CD4-positive, alpha-beta T cell treated with Interleukin-4 for 1 hour (primary cell): ENCODE measurements at regions not wholly inside any gene's neighbourhood (a gene's known extent, or its start where the extent isn't known, plus 50 kb on each side); places are given as distances from the start of the nearest gene placed in this dataset.
"Not testable (repeated sequence)": the region's sequence is repeated elsewhere in the genome, so short reads cannot be mapped to it uniquely, and the experiment has no call there.

ENCODE experiments used
- DNase-seq, 2 donors: peaks; one replicate each; pipeline ENCODE4 v3.0.0-alpha.2; 2020 to 2022

DNA sequence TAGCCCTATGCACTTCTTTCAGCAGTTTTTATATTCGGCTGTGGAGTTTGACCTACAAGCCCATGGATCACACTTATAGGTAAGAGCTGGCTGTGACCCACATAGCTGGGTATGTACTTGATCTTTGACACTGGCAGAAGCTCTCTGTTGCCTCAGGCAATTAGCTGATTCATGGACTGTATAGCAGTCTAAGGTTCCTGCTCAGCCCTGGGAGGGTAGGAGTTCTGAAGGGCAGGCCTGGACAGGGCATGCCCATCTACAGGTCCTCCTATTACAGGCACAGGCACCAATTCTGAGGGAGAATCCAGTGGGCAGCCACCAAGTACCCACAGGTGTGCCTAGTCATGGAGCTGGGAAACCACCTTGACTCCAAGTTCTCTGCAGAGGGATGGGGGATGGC lies 301.8 kb upstream of the GALNT5 start:
- DNase-seq, result no peak

DNA sequence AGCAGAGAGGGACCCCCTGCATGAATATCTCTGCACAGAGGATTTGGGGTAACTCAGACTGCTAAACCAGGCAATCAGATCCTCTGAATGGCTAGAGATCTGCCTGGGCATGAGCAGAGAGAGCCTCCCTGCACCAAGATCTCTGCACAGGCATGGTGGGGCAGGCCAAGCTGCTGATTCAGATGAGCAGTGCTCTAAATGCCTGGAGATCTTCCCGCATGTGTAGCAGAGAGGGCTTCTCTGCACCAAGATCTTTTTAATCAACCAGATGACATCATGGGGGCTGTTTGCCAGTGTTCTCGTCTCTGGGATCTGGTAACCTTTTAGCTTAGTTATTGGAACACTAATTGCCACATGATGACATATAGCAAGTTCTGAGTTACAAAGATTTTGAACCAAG lies 301.3 kb upstream of the GALNT5 start:
- DNase-seq, result no peak

DNA sequence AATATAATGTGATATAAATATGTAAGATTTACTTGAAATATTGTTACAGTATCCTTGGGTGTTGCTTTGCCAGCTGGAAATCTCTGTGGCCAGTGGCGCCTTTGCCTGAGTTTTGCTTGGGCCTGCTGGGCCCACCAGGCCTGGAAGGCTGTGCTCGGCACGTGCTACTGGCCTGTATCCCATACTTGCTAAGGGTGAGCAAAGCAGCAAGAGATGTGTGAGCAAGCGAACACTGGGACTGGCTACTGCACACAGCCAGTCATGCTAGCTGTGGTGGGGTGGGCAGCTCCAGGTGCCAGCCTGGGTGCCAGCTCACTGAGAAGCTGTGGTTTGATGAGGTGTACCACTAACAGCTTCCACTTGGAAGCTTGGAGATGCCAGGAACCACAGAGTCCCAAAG lies 299.1 kb upstream of the GALNT5 start:
- DNase-seq, result no peak

DNA sequence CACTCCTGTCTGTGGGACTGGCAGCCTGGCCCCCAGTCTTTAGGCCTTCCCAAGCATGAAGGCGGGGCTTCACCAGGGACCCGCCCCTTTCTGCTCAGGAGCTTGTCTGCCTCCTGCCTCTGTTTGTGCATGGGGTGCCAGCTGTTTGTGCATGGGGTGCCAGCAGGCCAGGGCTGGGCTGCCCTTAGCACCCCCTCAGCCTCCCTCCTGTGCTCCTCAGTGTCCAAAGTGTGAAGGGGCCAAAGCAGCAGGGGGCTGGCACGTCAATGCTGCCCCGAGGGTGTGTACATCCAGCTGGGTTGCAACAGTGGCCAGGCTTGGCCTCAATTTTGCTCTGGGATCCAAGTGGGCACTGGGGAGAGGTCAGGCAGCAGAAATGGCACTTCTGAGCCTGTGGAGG lies 298.0 kb upstream of the GALNT5 start:
- no peak for DNase-seq

DNA sequence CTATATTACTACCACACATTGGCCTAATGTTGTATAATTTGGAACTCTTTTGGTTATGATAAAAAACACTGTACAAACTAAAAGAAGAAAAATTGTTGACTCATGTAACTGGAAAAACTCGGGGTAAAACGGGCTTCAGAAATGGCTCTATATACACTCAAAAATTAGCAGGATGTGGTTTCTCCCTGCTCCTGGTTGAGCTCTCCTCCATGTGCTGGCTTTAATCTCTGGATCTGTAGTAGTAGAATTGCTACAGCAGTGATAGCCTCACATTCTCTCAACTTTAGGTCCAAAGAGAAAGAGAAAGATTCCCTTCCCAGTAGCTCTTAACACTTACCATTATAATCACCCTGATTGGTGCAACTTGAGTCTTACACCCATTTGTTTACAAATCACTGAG lies 274.9 kb upstream of the GALNT5 start:
- no peak for DNase-seq

DNA sequence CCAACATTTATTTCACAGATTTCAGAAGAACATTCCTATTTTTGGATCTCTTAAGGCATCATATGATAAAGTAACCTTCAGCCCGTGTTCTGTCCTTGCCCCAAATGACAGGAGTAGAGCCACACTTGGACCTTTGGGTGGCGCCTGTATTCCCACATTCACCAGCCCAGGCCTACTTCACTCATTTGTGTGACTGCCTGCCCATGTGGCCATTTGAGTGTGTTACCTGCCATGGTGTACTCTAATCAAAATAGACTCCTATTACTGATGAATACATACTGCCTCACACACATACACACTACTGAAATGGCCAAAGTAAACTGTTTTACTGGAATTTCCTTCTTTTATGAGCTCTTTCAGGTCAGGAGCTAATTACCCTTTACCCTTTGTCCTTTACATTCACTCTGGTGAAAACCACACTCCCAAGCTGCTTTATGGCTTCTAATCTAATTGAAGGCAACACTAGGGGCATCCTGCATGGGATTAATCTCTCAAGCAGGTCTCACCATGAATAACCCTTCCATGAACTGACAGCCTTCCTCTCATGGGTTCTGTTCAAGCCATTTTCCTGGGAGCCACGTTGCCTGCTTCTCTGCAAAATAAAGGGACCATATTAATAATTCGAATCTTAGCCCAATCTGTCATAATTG lies 271.0 kb upstream of the GALNT5 start:
- no peak for DNase-seq

DNA sequence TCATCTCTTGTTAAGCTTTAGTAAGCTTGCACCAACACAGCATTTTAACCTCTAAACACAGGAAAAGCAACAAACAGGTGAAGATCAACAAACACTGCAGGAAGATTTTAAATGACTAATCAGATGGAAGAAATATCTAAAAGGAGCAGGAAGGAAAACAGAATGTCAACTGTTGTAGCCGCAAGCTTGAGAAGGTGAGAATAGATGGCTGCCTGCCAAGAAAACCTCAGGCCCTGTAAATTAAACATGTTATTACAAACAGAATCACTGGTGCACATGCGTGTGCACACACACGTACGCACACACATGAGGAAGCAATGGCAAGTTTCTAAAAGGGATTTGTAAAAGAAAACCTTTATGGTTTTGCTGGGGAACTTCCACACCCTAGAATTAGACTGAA lies 257.8 kb upstream of the GALNT5 start:
- DNase-seq, result no peak

DNA sequence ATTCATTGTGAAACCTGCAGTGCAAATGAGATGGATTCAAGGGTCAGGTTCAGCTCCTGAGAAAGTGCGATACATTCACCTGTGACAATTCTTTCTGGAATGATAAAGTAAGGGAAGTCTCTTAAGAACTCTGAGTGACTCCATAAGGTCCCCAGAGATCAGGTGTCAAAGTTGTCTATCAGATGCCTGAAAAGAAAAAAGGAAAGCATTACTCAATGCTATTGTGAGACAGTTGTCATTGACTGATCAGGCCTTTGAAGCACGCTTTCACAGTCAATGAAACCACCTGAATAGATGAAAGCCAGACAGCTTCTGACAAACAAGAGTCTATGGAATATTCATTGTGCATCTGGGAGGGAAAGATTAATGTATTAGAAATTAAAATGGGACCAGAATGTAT lies 252.7 kb upstream of the GALNT5 start:
- no peak for DNase-seq

DNA sequence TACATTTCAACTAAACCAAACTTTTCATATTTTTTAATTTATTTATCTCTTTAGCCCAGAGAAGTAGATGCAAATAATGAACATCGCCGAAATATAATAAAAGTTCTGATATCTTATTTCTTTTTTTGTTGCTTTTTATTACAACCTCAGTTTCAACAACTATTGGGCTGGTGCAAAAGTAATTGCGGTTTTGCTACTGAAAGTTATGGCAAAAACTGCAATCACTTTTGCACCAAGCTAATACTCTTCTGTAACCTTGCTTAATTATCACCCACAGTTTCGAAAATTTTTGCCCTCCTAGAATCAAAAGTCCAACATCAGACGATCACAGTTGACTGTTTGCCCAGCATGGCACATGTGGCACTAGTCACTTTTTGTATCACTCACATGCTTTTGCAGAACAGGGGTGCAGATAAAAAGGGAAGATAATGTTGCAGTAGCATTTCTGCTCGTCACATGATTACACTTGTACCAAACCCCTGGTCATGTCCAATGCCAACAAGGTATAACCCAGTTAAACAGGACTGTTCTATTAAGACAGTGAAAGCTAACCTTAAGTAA lies 242.4 kb upstream of the GALNT5 start:
- DNase-seq, result no peak

DNA sequence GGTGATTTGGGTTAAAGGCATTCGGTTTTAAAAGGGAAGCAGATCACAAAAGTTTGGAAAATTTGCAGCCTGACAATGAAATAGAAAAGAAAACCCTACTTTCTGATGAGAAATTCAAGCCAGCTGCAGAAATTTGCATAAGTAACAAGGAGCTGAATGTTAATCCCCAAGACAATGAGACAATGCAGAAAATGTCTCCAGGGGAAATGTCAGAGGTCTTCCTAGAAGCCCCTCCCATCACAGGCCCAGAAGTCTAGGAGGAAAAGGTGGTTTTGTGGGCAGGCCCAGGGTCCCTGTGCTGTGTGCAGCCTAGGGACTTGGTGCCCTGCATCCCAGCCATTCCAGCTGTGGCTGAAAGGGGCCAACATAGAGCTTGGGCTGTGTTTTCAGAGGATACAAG lies 234.2 kb upstream of the GALNT5 start:
- not testable (repeated sequence) for DNase-seq

DNA sequence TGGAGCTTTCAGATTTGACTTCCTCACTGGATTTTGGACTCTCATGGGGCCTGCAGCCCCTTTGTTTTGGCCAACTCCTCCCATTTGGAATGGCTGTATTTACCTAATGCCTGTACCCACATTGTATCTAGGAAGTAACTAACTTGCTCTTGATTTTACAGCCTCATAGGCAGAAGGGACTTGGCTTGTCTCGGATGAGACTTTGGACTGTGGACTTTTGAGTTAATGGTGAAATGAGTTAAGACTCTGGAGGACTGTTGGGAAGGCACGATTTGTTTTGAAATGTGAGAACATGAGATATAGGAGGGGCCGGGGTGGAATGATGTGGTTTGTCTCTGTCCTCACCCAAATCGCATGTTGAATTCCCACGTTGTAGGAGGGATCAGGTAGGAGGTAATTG lies 233.4 kb upstream of the GALNT5 start:
- no peak for DNase-seq

DNA sequence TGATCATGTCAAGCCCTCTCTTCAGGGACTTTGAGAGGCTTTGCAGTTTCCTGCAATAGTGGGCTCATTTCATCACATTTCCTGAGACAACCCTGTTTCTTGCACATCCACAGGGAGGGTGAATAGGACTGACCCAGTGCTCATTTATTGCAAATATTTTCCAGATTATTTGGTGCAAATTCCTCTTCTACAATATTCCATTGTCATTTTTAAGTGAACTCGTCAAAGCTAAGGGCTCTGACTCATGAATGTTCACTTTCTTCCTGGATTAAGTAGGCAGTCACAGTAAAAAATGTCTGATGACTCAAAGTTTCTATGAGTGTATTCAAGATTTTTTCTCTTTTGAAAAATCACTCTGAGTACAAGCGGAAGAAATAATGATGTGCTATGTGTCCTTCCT lies 225.5 kb upstream of the GALNT5 start:
- DNase-seq, result no peak

DNA sequence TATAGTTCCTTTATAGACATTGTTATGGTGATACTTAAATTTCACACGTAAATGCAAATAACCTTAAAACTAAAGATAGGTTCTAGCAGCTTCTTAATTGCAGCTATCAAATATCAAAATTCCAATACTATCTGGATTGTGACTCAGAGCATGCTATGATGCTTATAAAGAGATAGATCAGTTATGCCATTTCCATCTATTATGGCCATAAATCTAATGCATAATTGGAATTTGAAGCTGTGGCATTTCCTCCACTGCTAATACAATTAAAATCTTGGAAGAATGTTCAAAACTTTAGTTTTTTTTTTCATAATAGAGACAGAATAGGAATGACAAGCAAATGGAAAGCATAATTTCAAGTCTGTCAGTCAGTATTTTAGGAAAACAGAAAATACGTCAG lies 220.8 kb upstream of the GALNT5 start:
- DNase-seq, result no peak

DNA sequence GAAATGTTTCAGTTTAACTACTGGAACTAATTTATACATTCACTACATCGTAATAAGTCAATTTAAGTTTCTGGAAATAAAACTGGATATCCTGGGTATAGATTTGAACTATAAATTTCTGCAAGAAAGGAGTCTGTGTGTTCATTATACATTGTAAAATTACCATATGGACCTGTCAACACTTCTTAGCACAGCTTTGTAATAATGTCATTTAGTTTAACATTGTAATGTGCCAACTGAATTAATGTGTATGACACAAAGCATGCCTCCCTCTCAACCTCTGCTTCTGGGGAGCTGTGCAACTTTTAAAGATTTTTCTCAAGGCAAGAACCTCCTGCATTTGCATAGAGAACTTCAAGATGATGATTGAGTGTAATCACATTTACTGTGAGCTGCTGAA lies 213.7 kb upstream of the GALNT5 start:
- DNase-seq, result no peak

DNA sequence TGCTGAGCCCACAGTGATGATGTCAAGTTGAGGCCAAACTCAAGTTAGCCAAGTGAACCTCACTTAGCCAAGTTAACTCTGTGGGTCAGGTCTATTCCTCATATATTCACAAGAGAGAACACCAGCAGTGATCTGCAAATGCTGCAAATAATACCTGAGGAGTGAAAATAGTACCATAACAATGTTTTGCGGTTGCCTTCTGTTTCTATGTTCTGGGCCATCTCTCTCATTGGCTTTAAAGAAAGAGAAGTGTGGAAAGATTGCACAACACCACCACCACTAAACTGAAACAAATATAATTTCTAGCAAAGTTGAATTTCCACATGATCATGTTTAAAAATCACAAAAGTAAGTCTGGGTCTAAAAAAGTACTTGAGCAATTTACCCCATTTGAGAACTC lies 211.1 kb upstream of the GALNT5 start:
- no peak for DNase-seq

DNA sequence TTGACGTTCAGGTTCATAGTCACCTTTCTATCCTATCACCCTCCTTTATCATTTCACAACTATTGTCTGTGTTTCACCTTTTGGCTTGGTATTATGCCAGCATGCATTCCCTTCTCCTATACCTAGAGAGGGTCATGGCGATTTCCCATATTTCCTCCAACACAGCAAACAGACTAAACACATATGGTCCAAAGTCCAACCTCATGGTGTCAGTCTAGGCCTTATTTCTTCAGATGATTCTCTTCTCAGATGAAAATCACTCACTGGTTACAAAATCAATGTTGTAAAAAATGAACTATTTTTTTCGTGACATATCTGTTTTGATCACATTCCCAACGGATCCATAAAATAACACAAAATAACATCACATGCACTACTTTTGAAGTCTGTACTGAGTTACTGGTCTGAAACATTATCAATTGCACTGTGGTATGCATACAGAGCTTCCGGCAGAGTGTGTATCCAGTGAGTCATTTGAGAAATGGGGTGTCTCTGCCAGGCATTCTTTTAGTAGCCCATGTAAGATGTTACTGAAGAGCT lies 204.8 kb upstream of the GALNT5 start:
- DNase-seq, result no peak

DNA sequence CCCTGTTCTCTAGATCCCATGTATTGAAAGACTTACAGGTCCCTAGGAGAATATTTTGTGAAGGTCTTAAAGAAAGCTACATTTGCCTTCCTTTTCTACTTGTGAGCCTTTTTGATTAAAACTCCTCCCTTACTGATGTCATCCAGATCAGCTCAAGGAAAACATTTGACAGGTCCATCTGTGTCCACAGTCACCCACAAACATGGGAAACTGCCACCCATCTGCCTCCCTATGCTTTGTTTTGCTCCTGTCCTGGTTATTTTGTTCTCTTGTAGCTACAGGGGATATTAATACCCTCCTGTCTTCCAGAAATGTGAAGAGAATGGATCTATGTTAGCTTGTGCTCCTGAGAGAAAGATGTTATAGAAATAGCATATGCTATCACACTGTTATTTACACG lies 203.6 kb upstream of the GALNT5 start:
- DNase-seq, result no peak

DNA sequence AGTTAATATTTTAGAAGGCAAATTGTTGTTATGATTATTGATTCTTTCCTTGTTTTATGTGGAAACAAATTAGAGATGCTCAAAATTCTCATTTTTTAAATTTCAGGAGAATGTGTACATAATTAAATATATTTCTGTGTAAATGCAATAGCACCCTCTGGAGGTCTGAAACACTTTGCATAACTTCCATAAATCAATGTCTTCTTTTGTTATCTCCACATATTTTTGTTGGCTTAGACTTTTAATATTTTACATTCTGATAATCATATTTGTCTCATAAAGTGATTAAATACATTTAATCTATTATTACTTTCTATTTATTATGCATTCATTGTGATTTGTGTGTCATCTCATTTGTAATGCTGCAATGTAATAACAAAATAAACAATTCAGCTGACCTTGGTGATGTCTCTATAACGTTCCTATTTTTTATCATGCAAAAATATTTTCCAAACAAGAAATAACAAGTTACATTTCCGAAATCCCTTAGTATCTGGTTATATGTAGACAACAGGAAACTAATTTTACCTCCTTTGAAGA lies 201.8 kb upstream of the GALNT5 start:
- no peak for DNase-seq

DNA sequence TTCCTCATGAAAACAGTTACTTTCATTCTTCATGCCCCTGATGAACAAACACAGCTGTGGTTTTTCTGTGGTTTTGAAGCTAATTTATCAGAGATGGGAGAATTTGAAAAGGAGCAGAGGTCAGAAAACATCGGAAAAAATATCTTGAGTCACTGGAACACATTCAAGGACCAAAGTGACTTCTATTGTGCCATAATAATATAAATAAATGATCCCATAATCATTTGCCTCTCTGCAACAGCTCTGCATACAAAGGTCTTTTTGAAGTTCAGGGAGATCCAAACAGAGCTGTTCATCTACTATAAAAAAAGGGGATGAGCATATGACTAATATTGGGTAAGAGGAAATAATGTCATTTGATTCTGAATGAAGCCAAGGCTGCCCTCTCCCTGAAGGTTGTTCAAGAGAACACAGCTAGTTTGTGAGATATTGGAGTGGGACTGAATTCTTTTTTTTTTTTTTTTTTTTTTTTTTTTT lies 201.3 kb upstream of the GALNT5 start:
- DNase-seq, result no peak

DNA sequence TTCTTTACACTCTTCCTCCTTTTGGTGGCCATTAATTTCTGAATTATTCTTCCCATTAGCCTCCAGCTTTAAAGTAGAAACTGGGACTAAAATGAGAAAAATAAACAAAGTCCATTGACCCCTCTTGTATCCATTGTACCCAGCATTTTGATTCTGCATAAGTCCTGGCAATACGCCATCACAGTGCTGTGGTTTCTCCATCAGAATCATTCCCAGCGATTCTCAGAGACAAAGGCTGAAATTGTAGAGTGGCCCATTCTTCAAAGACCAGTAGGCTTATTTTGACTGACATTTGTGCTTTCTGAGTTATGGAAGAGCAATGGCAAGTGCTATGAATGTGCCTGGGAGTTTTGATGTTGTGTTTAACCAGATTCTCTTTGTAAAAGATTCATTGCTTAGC lies 199.3 kb upstream of the GALNT5 start:
- DNase-seq, result no peak

DNA sequence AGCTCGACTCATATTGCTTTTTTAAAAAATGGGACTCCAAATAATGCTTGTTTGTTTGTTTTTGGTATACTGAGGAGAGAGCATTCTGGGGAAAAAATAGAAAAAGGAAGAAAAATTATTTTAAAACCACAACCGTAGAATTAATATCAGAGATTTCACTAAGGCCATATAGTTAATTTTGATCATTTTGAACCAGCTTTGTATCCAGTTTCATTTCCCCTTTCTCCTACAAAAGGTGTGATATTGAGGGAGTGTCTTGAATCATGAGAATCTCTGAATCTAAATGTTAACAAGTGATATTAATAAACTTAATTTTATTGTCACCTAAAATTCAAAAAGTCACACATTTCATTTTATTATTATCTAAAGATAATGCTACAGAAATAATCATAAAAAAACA lies 198.5 kb upstream of the GALNT5 start:
- DNase-seq, result no peak

DNA sequence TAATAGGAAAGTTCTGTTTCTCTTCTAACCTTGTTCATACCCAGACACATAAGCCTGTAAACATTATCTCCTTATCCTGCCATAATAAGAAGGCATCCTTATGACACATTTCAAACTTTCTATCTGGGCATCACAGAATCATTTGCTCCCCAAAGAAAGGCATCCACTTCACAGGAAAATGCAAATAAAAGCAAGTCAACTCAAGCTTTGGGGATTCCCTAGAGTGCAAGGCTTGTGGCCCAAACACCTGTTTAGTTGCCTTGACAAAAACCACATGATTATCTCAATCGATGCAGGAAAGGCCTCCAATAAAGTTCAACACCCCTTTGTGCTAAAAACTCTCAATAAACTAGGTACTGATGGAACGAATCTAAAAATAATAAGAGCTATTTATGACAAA lies 195.7 kb upstream of the GALNT5 start:
- no peak for DNase-seq

DNA sequence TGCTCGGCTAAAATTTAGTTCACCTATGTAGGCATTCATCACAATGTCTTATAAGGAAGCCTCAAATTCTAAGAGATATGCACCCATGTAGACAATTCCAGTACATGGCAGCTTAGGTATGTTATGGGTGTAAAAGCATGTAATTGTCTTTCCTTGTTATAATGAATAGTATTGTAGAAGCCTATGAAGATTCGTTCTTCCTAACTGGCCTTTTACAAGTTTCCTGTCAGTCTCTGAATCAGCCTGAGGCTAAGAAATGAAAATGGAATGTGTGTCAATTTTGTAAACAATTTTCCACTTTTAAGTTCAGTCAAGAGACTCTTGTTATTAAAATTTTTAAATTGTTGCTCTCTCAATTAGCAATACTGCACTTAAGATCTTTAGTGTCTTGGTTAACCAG lies 189.9 kb upstream of the GALNT5 start:
- DNase-seq, result no peak

DNA sequence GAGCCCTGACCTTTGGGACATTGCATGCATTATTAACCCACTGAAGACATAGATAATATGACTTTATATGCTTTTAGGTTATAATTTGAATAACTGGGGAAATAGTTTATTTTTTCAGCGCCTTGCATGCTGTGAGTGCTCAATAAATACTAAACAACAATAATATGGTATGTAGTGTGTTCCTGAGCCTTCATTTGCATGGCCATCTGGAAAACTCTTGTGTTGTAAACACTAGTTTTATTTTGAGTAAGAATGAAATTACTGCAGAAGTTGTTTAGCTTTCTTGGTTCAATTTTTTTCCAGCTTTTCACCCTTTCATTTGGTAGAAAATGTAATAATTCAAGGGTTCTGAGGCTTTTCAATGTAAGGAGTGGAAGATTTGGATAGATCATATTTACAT lies 189.3 kb upstream of the GALNT5 start:
- no peak for DNase-seq

DNA sequence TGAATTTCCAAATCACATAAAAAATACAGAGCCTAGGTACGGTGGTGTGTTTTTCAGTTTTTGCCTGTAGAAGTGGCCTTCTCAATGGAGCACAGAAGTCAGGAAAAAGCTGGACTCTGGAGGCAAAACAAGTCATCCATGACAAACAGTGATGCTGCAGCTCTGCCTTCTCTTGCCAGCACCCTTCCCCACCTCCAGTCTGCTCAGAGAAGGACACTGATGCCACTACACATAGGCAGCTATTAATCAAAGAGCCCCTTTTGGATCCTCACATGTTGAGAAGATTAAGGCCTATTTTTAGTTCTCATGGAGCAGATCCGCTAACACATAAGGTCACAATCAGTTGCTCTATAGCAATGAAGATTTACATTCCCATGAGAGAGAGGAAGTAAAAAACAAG lies 181.6 kb upstream of the GALNT5 start:
- DNase-seq, result no peak
